ENCODE measurements at regions not wholly inside any gene's neighbourhood (a gene's known extent, or its start where the extent isn't known, plus 50 kb on each side); places are given as distances from the start of the nearest gene placed in this dataset.

GRCh38 chr1:37391211-37392011 lies 83.0 kb upstream of the ZC3H12A start:
- peaks cover 76% of the 10 kb centered on the region for H3K27me3 ChIP-seq (ENCODE audit: insufficient read depth, low read depth)
- H3K4me3 ChIP-seq (IDR thresholded peaks at IDR 0.05; ENCODE audit: insufficient read depth, low read depth, low read length) = no peak overlapping the region
- no peak overlapping the region for H2AFZ ChIP-seq (ENCODE audit: low read depth)

GRCh38 chr1:37392051-37392450 lies 82.3 kb upstream of the ZC3H12A start:
- no peak overlapping the region for H3K4me2 ChIP-seq
- no peaks in the 10 kb centered on the region for H4K20me1 ChIP-seq (ENCODE audit: insufficient read depth)
- TF ChIP-seq CTCF (conservative IDR thresholded peaks at IDR 0.05; ENCODE audit: low read depth, low read length) = no peak
- H3K27ac ChIP-seq = no peak overlapping the region
- peaks cover 75% of the 10 kb centered on the region for H3K27me3 ChIP-seq (ENCODE audit: insufficient read depth, low read depth)
- H3K4me1 ChIP-seq (ENCODE audit: low read depth, poor library complexity, severe bottlenecking) = no peaks in the 10 kb centered on the region
- H3K9ac ChIP-seq = no peak overlapping the region
- no peak overlapping the region for H3K4me3 ChIP-seq (IDR thresholded peaks at IDR 0.05; ENCODE audit: insufficient read depth, low read depth, low read length)
- H3K79me2 ChIP-seq (ENCODE audit: insufficient read depth, low read depth) = no peaks in the 10 kb centered on the region
- no peaks in the 10 kb centered on the region for H3K36me3 ChIP-seq (ENCODE audit: insufficient read depth)
- H2AFZ ChIP-seq (ENCODE audit: low read depth) = no peak overlapping the region

More at GRCh38 chr1:37391211-37392011, 83.0 kb upstream of the ZC3H12A start:
- TF ChIP-seq CTCF (conservative IDR thresholded peaks at IDR 0.05; ENCODE audit: low read depth, low read length) = no peak
- H4K20me1 ChIP-seq (ENCODE audit: insufficient read depth) = no peaks in the 10 kb centered on the region
- no peak overlapping the region for H3K9ac ChIP-seq
- no peaks in the 10 kb centered on the region for H3K79me2 ChIP-seq (ENCODE audit: insufficient read depth, low read depth)
- H3K4me1 ChIP-seq (ENCODE audit: low read depth, poor library complexity, severe bottlenecking) = no peaks in the 10 kb centered on the region
- H3K4me2 ChIP-seq = no peak overlapping the region
- H3K27ac ChIP-seq = no peak overlapping the region
- H3K36me3 ChIP-seq (ENCODE audit: insufficient read depth) = no peaks in the 10 kb centered on the region

- Histone ChIP-seq H4K20me1 (ENCODE audit: insufficient read depth) (no peaks in the 10 kb centered on the region), H3K4me3 (IDR thresholded peaks at IDR 0.05; ENCODE audit: insufficient read depth, low read depth, low read length) (no peak overlapping the region), H3K79me2 (ENCODE audit: insufficient read depth, low read depth) (no peaks in the 10 kb centered on the region), H3K9ac (no peak overlapping the region), H3K4me2 (no peak overlapping the region), H2AFZ (ENCODE audit: low read depth) (no peak overlapping the region), H3K36me3 (ENCODE audit: insufficient read depth) (no peaks in the 10 kb centered on the region), H3K27ac (no peak overlapping the region), H3K27me3 (ENCODE audit: insufficient read depth, low read depth) (peaks cover 76% of the 10 kb centered on the region), H3K4me1 (ENCODE audit: low read depth, poor library complexity, severe bottlenecking) (no peaks in the 10 kb centered on the region)
- TF ChIP-seq CTCF (conservative IDR thresholded peaks at IDR 0.05; ENCODE audit: low read depth, low read length) = no peak
Measured at GRCh38 chr1:37393173-37394120, 80.9 kb upstream of the ZC3H12A start.

GRCh38 chr1:37394574-37395464 lies 79.6 kb upstream of the ZC3H12A start:
- no peaks in the 10 kb centered on the region for H3K36me3 ChIP-seq (ENCODE audit: insufficient read depth)
- H3K27ac ChIP-seq = no peak overlapping the region
- H3K4me2 ChIP-seq = no peak overlapping the region
- no peak for TF ChIP-seq CTCF (conservative IDR thresholded peaks at IDR 0.05; ENCODE audit: low read depth, low read length)
- H4K20me1 ChIP-seq (ENCODE audit: insufficient read depth) = no peaks in the 10 kb centered on the region
- no peak overlapping the region for H3K9ac ChIP-seq
- H3K79me2 ChIP-seq (ENCODE audit: insufficient read depth, low read depth) = no peaks in the 10 kb centered on the region
- no peak overlapping the region for H2AFZ ChIP-seq (ENCODE audit: low read depth)
- H3K4me1 ChIP-seq (ENCODE audit: low read depth, poor library complexity, severe bottlenecking) = no peaks in the 10 kb centered on the region
- H3K4me3 ChIP-seq (IDR thresholded peaks at IDR 0.05; ENCODE audit: insufficient read depth, low read depth, low read length) = no peak overlapping the region
- H3K27me3 ChIP-seq (ENCODE audit: insufficient read depth, low read depth) = peaks cover 69% of the 10 kb centered on the region
